B cell (primary cell): ENCODE measurements at regions not wholly inside any gene's neighbourhood (a gene's known extent, or its start where the extent isn't known, plus 50 kb on each side); places are given as distances from the start of the nearest gene placed in this dataset.

Source experiments
- ATAC-seq: fragments of 200-7000 bp; cut with Tn5 transposase; one replicate; pipeline ENCODE4 v1.10.0; 2021; ENCODE audit warnings: low read depth, mild to moderate bottlenecking, moderate number of reproducible peaks, moderate library complexity
- CTCF ChIA-PET: fragments of 350-600 bp; sonication (Branson Sonifier 250); formaldehyde crosslinking; loops from one replicate; lab custom pipeline; 2021; ENCODE audit warnings: antibody characterized with exemption, inconsistent platforms; lab: Charles Lee
- POLR2A ChIA-PET: fragments of 350-600 bp; sonication (Branson Sonifier 250); formaldehyde crosslinking; loops from one replicate; lab custom pipeline; 2021; ENCODE audit warnings: antibody characterized with exemption; lab: Charles Lee
- DNase-seq: peaks from one replicate; pipeline ENCODE4 v3.0.0; 2013
- H2AFZ ChIP-seq: 2 replicates; pipeline ENCODE4 v1.6.1; 2012; ENCODE audit warnings: mild to moderate bottlenecking, low read depth, low read length; ENCODE audit not compliant: insufficient read depth, poor library complexity, severe bottlenecking
- H3K27ac ChIP-seq, 2 donors: 1 replicate in 1 of 2; 2 replicates in 1 of 2; pipeline ENCODE4 v1.5.1; 2012 to 2013; ENCODE audit warnings: low read length in 2 of 2, mild to moderate bottlenecking in 2 of 2, moderate library complexity in 1 of 2
- H3K27me3 ChIP-seq, 4 experiments: fragments of 200-600 bp in 1 of 4; sonication (generic) in 1 of 4; replicated peaks in 1 of 4; 1 replicate in 2 of 4; 2 replicates in 2 of 4; pipeline versions ENCODE4 v1.6.1 to v1.7.0; 2013 to 2016; ENCODE audit warnings: low read length in 3 of 4, mild to moderate bottlenecking in 2 of 4, mixed read lengths in 1 of 4, moderate library complexity in 1 of 4; ENCODE audit not compliant: insufficient read depth in 4 of 4, control insufficient read depth in 3 of 4; ENCODE audit errors: control extremely low read depth in 1 of 4
- H3K36me3 ChIP-seq, 2 experiments: replicated peaks in 1 of 2; 1 replicate in 1 of 2; 2 replicates in 1 of 2; pipeline versions ENCODE4 v1.6.1 to v1.7.1; 2013; ENCODE audit warnings: low read length in 1 of 2; ENCODE audit not compliant: insufficient read depth in 2 of 2, control insufficient read depth in 1 of 2; ENCODE audit errors: control extremely low read depth in 1 of 2, extremely low read depth in 1 of 2
- H3K4me1 ChIP-seq, 2 donors: fragments of 200-600 bp in 1 of 2; sonication (generic) in 1 of 2; 1 replicate in 1 of 2; 2 replicates in 1 of 2; pipeline versions ENCODE4 v1.5.1 to v1.6.1; 2013 to 2017; ENCODE audit warnings: low read length in 2 of 2; ENCODE audit not compliant: control insufficient read depth in 2 of 2, insufficient read depth in 2 of 2
- H3K4me2 ChIP-seq: replicated peaks from 2 replicates; pipeline ENCODE3; 2012; ENCODE audit warnings: mild to moderate bottlenecking, low read depth, low read length; ENCODE audit not compliant: poor library complexity, severe bottlenecking
- H3K4me3 ChIP-seq, 5 experiments: fragments of 200-600 bp in 1 of 5; sonication (generic) in 1 of 5; 1 replicate in 3 of 5; 2 replicates in 2 of 5; pipeline versions ENCODE4 v1.5.1 to v1.7.0; 2011 to 2016; ENCODE audit warnings: low read length in 4 of 5, mild to moderate bottlenecking in 4 of 5, low read depth in 2 of 5, control low read depth in 1 of 5, moderate library complexity in 1 of 5; ENCODE audit not compliant: insufficient read depth in 1 of 5; ENCODE audit errors: control extremely low read depth in 1 of 5, extremely low read depth in 1 of 5
- H3K79me2 ChIP-seq: fragments of 200-600 bp; sonication (generic); one replicate; pipeline ENCODE4 v1.6.0; 2016; ENCODE audit warnings: low read length; ENCODE audit not compliant: control insufficient read depth, insufficient read depth
- H3K9ac ChIP-seq: fragments of 200-600 bp; sonication (generic); 2 replicates; pipeline ENCODE4 v1.6.1; 2017; ENCODE audit warnings: mild to moderate bottlenecking, low read length, moderate library complexity
- H3K9me3 ChIP-seq, 3 donors: one replicate each; pipeline versions ENCODE4 v1.6.1 to v1.7.1; 2013; ENCODE audit warnings: low read length in 2 of 3; ENCODE audit not compliant: control insufficient read depth in 2 of 3, insufficient read depth in 1 of 3; ENCODE audit errors: control extremely low read depth in 1 of 3
- H4K20me1 ChIP-seq: 2 replicates; pipeline ENCODE4 v1.6.0; 2012; ENCODE audit warnings: mild to moderate bottlenecking, low read length; ENCODE audit not compliant: insufficient read depth, control insufficient read depth, poor library complexity, severe bottlenecking
- H3K27ac Mint-ChIP-seq: one replicate; pipeline ENCODE4 v1.8.0; 2021; ENCODE audit warnings: mixed read lengths
- H3K27me3 Mint-ChIP-seq: one replicate; pipeline ENCODE4 v1.8.0; 2021; ENCODE audit warnings: mixed read lengths
- H3K4me1 Mint-ChIP-seq: one replicate; pipeline ENCODE4 v1.8.0; 2021; ENCODE audit warnings: mixed read lengths
- H3K4me3 Mint-ChIP-seq: one replicate; pipeline ENCODE4 v1.8.0; 2021; ENCODE audit warnings: mixed read lengths
- H3K9me3 Mint-ChIP-seq: one replicate; pipeline ENCODE4 v1.8.0; 2022; ENCODE audit warnings: mixed read lengths; ENCODE audit not compliant: insufficient read depth
- EZH2 ChIP-seq: IDR thresholded peaks from 2 replicates; pipeline ENCODE4 v1.6.1; 2012; ENCODE audit warnings: borderline replicate concordance, low read depth, mild to moderate bottlenecking, moderate library complexity, low read length; ENCODE audit not compliant: insufficient read depth, poor library complexity, severe bottlenecking
- WGBS: methylation state at CpG from one replicate; pipeline ENCODE4 v1.1.5; 2013; ENCODE audit warnings: missing lambda C conversion rate; ENCODE audit not compliant: insufficient coverage; 5-methylcytosine and 5-hydroxymethylcytosine counted together
- intact Hi-C: fragments of 100-400 bp; cut with micrococcal nuclease; formaldehyde crosslinking; loops from one replicate; pipeline ENCODE4 v1.10.0; 2022
- TF ChIP-seq, protein P1 (sequence below): fragments of 200-600 bp; IDR thresholded peaks from one replicate; pipeline ENCODE4 v1.8.0; 2022; ENCODE audit warnings: antibody characterized with exemption, mild to moderate bottlenecking

GRCh38 chr2:236993286-236993685, 92.4 kb upstream of the COPS8 start:
- no peak overlapping the region for H3K27ac Mint-ChIP-seq

GRCh38 chr2:236994361-236994760, 91.3 kb upstream of the COPS8 start:
- Histone ChIP-seq H3K27ac (no peak overlapping the region), H3K9me3 (no peaks in the 10 kb centered on the region), H3K27me3 (peaks cover 0 to 5% (median 0%) of the 10 kb centered on the region in 4 experiments), H2AFZ (no peak overlapping the region), H3K36me3 (no peaks in the 10 kb centered on the region), H3K79me2 (no peaks in the 10 kb centered on the region), H4K20me1 (no peaks in the 10 kb centered on the region), H3K4me3 (no peak overlapping the region), H3K4me2 (no peak overlapping the region), H3K4me1 (no peaks in the 10 kb centered on the region), H3K9ac (no peak overlapping the region)
- 83% methylated on average over 6 of the region's 9 CpGs for WGBS
- no peak overlapping the region for H3K4me3 Mint-ChIP-seq
- no peaks in the 10 kb centered on the region for H3K9me3 Mint-ChIP-seq
- intact Hi-C loops = no loop called here
- DNase-seq (no peak), ATAC-seq (no peak)
- no peaks in the 10 kb centered on the region for H3K4me1 Mint-ChIP-seq
- ChIA-PET POLR2A (no interaction called here), CTCF (interaction anchor here (0.5 kb wide), 1 partner anchor 213 kb away, joined by 3 read pairs; no protein-coding TSS in a partner anchor)
- no peak for TF ChIP-seq EZH2
- TF ChIP-seq, protein P1, sequence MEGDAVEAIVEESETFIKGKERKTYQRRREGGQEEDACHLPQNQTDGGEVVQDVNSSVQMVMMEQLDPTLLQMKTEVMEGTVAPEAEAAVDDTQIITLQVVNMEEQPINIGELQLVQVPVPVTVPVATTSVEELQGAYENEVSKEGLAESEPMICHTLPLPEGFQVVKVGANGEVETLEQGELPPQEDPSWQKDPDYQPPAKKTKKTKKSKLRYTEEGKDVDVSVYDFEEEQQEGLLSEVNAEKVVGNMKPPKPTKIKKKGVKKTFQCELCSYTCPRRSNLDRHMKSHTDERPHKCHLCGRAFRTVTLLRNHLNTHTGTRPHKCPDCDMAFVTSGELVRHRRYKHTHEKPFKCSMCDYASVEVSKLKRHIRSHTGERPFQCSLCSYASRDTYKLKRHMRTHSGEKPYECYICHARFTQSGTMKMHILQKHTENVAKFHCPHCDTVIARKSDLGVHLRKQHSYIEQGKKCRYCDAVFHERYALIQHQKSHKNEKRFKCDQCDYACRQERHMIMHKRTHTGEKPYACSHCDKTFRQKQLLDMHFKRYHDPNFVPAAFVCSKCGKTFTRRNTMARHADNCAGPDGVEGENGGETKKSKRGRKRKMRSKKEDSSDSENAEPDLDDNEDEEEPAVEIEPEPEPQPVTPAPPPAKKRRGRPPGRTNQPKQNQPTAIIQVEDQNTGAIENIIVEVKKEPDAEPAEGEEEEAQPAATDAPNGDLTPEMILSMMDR = no peak
- H3K27ac Mint-ChIP-seq = no peak overlapping the region
- peaks cover 34% of the 10 kb centered on the region for H3K27me3 Mint-ChIP-seq

More at GRCh38 chr2:236993286-236993685, 92.4 kb upstream of the COPS8 start:
- H3K4me1 Mint-ChIP-seq = no peaks in the 10 kb centered on the region
- H3K4me3 ChIP-seq = no peak overlapping the region
- no peak overlapping the region for H3K4me3 Mint-ChIP-seq
- peaks cover 35% of the 10 kb centered on the region for H3K27me3 Mint-ChIP-seq
- no peak for TF ChIP-seq EZH2
- TF ChIP-seq, protein P1 = no peak
- H3K4me2 ChIP-seq = no peak overlapping the region
- whole genome bisulfite sequencing = 93% methylated on average over 2 of the region's 2 CpGs
- intact Hi-C loops = no loop called here
- H2AFZ ChIP-seq = no peak overlapping the region
- POLR2A ChIA-PET = no interaction called here
- CTCF ChIA-PET = interaction anchor here (0.7 kb wide), 1 partner anchor 66 kb away, joined by 3 read pairs; no protein-coding TSS in a partner anchor
- H4K20me1 ChIP-seq = no peaks in the 10 kb centered on the region
- H3K36me3 ChIP-seq = no peaks in the 10 kb centered on the region
- no peak for DNase-seq
- no peaks in the 10 kb centered on the region for H3K4me1 ChIP-seq
- peaks cover 0 to 5% (median 0%) of the 10 kb centered on the region in 4 experiments for H3K27me3 ChIP-seq
- ATAC-seq = no peak
- no peaks in the 10 kb centered on the region for H3K79me2 ChIP-seq
- H3K9me3 ChIP-seq = no peaks in the 10 kb centered on the region
- no peak overlapping the region for H3K9ac ChIP-seq
- H3K27ac ChIP-seq = no peak overlapping the region
- H3K9me3 Mint-ChIP-seq = no peaks in the 10 kb centered on the region
